IMR-90 (cell line): ENCODE measurements at regions not wholly inside any gene's neighbourhood (a gene's known extent, or its start where the extent isn't known, plus 50 kb on each side); places are given as distances from the start of the nearest gene placed in this dataset.

ENCODE experiments used
- ATAC-seq: fragments of 200-7000 bp; cut with Tn5 transposase; 2 replicates; pipeline ENCODE4 v1.9.1; 2020; ENCODE audit warnings: low read depth, mild to moderate bottlenecking, moderate library complexity
- BruUV-seq: library from RNA; stranded (reverse); fragments of 400-500 nt; replicated peaks from 2 replicates; lab custom pipeline; 2021; lab: Mats Ljungman, UMichigan
- CTCF ChIA-PET: fragments of 300-600 bp; formaldehyde crosslinking; extraction: SDS; loops from one replicate; lab custom pipeline; 2021; ENCODE audit warnings: antibody characterized with exemption; lab: Yijun Ruan, JAX
- POLR2A ChIA-PET: fragments of 300-600 bp; sonication (Branson Sonifier 250); formaldehyde crosslinking; loops from one replicate; lab custom pipeline; 2022; ENCODE audit warnings: antibody characterized with exemption; ENCODE audit not compliant: unreplicated experiment; lab: Charles Lee
- DNase-seq: peaks from one replicate; pipeline ENCODE4 v3.0.0; 2013
- H2AFZ ChIP-seq: replicated peaks from 2 replicates; pipeline ENCODE3; 2013; ENCODE audit warnings: low read length, mild to moderate bottlenecking; ENCODE audit not compliant: poor library complexity
- H2AK5ac ChIP-seq: 2 replicates; pipeline ENCODE4 v1.6.1; 2013; ENCODE audit warnings: low read depth, low read length, inconsistent platforms
- H2AK9ac ChIP-seq: replicated peaks from 2 replicates; pipeline ENCODE3; 2013; ENCODE audit warnings: mild to moderate bottlenecking, low read depth, low read length, moderate library complexity; ENCODE audit not compliant: poor library complexity
- H2BK120ac ChIP-seq: 2 replicates; pipeline ENCODE4 v1.6.1; 2013; ENCODE audit warnings: low read depth, low read length, inconsistent platforms
- H2BK15ac ChIP-seq: 3 replicates; pipeline ENCODE4 v1.6.1; 2013; ENCODE audit warnings: low read depth, low read length, inconsistent platforms
- H2BK20ac ChIP-seq: 2 replicates; pipeline ENCODE4 v1.6.1; 2013; ENCODE audit warnings: low read depth, mild to moderate bottlenecking, inconsistent platforms, low read length, moderate library complexity
- H2BK5ac ChIP-seq: 2 replicates; pipeline ENCODE4 v1.6.1; 2013; ENCODE audit warnings: mild to moderate bottlenecking, low read depth, low read length, inconsistent platforms; ENCODE audit not compliant: poor library complexity, severe bottlenecking
- H3K14ac ChIP-seq: replicated peaks from 2 replicates; pipeline ENCODE4 v1.6.1; 2013; ENCODE audit warnings: low read depth, low read length, inconsistent platforms
- H3K18ac ChIP-seq: 2 replicates; pipeline ENCODE4 v1.6.1; 2013; ENCODE audit warnings: low read depth, low read length, control low read depth
- H3K23ac ChIP-seq: 2 replicates; pipeline ENCODE4 v1.6.1; 2013; ENCODE audit warnings: low read depth, low read length, inconsistent platforms
- H3K27ac ChIP-seq: 2 replicates; pipeline ENCODE4 v1.5.1; 2013; ENCODE audit warnings: mild to moderate bottlenecking, control low read depth, low read length; ENCODE audit not compliant: insufficient read depth
- H3K27me3 ChIP-seq: 2 replicates; pipeline ENCODE4 v1.6.1; 2013; ENCODE audit warnings: low read length; ENCODE audit not compliant: control insufficient read depth, insufficient read depth
- H3K36me3 ChIP-seq: 2 replicates; pipeline ENCODE4 v1.6.1; 2013; ENCODE audit warnings: low read length, mixed read lengths; ENCODE audit not compliant: control insufficient read depth, insufficient read depth
- H3K4ac ChIP-seq: 2 replicates; pipeline ENCODE4 v1.6.1; 2013; ENCODE audit warnings: low read depth, low read length, inconsistent platforms
- H3K4me1 ChIP-seq: 2 replicates; pipeline ENCODE4 v1.6.1; 2013; ENCODE audit warnings: low read length, mixed read lengths; ENCODE audit not compliant: control insufficient read depth, insufficient read depth
- H3K4me2 ChIP-seq: 2 replicates; pipeline ENCODE4 v1.6.1; 2013; ENCODE audit warnings: low read depth, mild to moderate bottlenecking, control low read depth, low read length, moderate library complexity
- H3K4me3 ChIP-seq: 2 replicates; pipeline ENCODE4 v1.5.1; 2013; ENCODE audit warnings: low read depth, mild to moderate bottlenecking, control low read depth, low read length, moderate library complexity; ENCODE audit not compliant: insufficient read depth
- H3K56ac ChIP-seq: 2 replicates; pipeline ENCODE4 v1.6.1; 2013; ENCODE audit warnings: low read length, inconsistent platforms; ENCODE audit not compliant: insufficient read depth; ENCODE audit errors: extremely low read depth
- H3K79me1 ChIP-seq, 2 experiments: 2 replicates each; pipeline ENCODE4 v1.6.1; 2013; ENCODE audit warnings: low read length in 2 of 2, inconsistent platforms in 1 of 2, low read depth in 1 of 2
- H3K9ac ChIP-seq: 2 replicates; pipeline ENCODE4 v1.6.1; 2013; ENCODE audit warnings: low read depth, low read length, control low read depth
- H3K9me1 ChIP-seq: 2 replicates; pipeline ENCODE4 v1.6.1; 2013; ENCODE audit warnings: low read length, inconsistent platforms; ENCODE audit not compliant: insufficient read depth
- H3K9me3 ChIP-seq: 2 replicates; pipeline ENCODE4 v1.6.1; 2013; ENCODE audit warnings: low read length; ENCODE audit not compliant: control insufficient read depth, insufficient read depth
- H4K20me1 ChIP-seq: 2 replicates; pipeline ENCODE4 v1.6.1; 2013; ENCODE audit warnings: low read length, inconsistent platforms; ENCODE audit not compliant: insufficient read depth
- H4K5ac ChIP-seq: 2 replicates; pipeline ENCODE4 v1.6.1; 2013; ENCODE audit warnings: mild to moderate bottlenecking, low read depth, low read length, control low read depth
- H4K8ac ChIP-seq, 2 experiments: 2 replicates each; pipeline ENCODE4 v1.6.1; 2013; ENCODE audit warnings: low read depth in 2 of 2, low read length in 2 of 2, control low read depth in 1 of 2, inconsistent platforms in 1 of 2
- H4K91ac ChIP-seq: 2 replicates; pipeline ENCODE4 v1.6.1; 2013; ENCODE audit warnings: low read depth, low read length, inconsistent platforms; ENCODE audit not compliant: insufficient read depth
- BHLHE40 ChIP-seq: fragments of 150-350 bp; IDR thresholded peaks from 2 replicates; pipeline ENCODE4 v1.6.1; 2016; ENCODE audit warnings: mild to moderate bottlenecking, low read depth, low read length
- FOS ChIP-seq: fragments of 150-350 bp; IDR thresholded peaks from 2 replicates; pipeline ENCODE4 v1.6.1; 2016; ENCODE audit warnings: low read depth, low read length
- MAZ ChIP-seq: IDR thresholded peaks from 2 replicates; pipeline ENCODE4 v1.6.1; 2012; ENCODE audit warnings: low read depth, mild to moderate bottlenecking, low read length, improper control_type of control experiment, moderate library complexity, borderline replicate concordance
- WGBS, 2 experiments: methylation state at CpG; one replicate each; pipeline versions ENCODE4 v1.1.5 to v1.1.7; 2013; ENCODE audit warnings: missing lambda C conversion rate in 2 of 2; ENCODE audit not compliant: insufficient read length in 1 of 2; ENCODE audit errors: extremely low coverage in 2 of 2; 5-methylcytosine and 5-hydroxymethylcytosine counted together
- dilution Hi-C: fragments of 300-500 bp; cut with HindIII; formaldehyde crosslinking; loops from one replicate; pipeline ENCODE4 v1.14.3; 2018; ENCODE audit warnings: low sequenced_read_pairs; ENCODE audit not compliant: unreplicated experiment
- in situ Hi-C: fragments of 300-500 bp; cut with MboI; formaldehyde crosslinking; loops from 3 replicates; pipeline ENCODE4 v1.14.3; 2019; ENCODE audit warnings: low sequenced_read_pairs, inconsistent platforms, mixed read lengths
- intact Hi-C: fragments of 100-400 bp; cut with micrococcal nuclease; formaldehyde crosslinking; loops from 2 replicates; pipeline ENCODE4 v1.10.0; 2022

DNA sequence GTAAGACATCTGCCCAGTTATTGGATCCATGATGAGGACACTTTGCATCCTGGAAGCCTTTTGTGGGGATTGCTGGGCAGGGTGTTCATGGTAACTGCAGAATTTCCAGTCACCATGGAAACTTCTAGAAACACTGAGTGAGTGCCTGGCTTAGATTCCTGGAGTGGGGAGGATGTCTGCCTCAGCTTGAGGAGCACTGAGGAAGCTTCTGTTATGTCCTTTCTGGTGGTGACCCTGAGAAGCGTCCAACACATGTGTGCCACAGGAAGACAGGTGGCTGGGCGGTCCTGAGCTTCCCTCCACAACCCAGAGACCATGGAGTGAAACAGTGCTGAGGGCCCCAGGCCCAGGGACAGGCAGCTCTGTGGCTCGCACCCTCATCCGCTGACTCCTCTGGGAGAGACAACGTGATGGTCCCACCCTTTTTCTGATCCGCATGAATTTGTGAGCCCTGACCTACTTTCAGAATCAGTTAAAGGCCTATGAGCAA, 191.8 kb upstream of the CXCL12 start:
- no CpG with 5 or more reads among the region's 6 CpGs for WGBS, 2 experiments
- Histone ChIP-seq H3K27ac (no peak overlapping the region), H3K27me3 (no peaks in the 10 kb centered on the region)

More for the DNA sequence above, 191.8 kb upstream of the CXCL12 start:
- Histone ChIP-seq H2AK5ac (peak overlapping the region; percentile 27), H3K4me2 (no peak overlapping the region), H2BK120ac (peak overlapping the region; percentile 86), H4K91ac (peak overlapping the region; percentile 78), H3K9me1 (0 out of 2 replicates have a peak, but pooled peaks cover 2% of the 10 kb centered on the region), H3K4me1 (peaks cover 4% of the 10 kb centered on the region), H2BK5ac (peak overlapping the region; percentile 81), H2BK15ac (peak overlapping the region; percentile 65; the same call in 1 of the 3 replicates), H4K5ac (peak overlapping the region; percentile 38; the same call in 1 of the 2 replicates), H2AK9ac (peak overlapping the region; percentile 10), H3K14ac (peak overlapping the region; percentile 44; the same call in 1 of the 2 replicates), H3K18ac (peak overlapping the region; percentile 45; the same call in 1 of the 2 replicates), H3K79me1 (no peaks in the 10 kb centered on the region), H3K9ac (no peak overlapping the region), H4K20me1 (no peaks in the 10 kb centered on the region), H3K23ac (no peak overlapping the region), H3K4me3 (no peak overlapping the region), H3K9me3 (no peaks in the 10 kb centered on the region), H3K36me3 (no peaks in the 10 kb centered on the region), H2AFZ (peak overlapping the region; percentile 77), H3K4ac (peak overlapping the region; percentile 50), H2BK20ac (peak overlapping the region; percentile 12; the same call in 1 of the 2 replicates), H4K8ac (peak overlapping the region; percentile 7 to 42; a peak in 1 of 4 replicates), H3K56ac (no peak overlapping the region)
- DNase-seq (peak; percentile 79), ATAC-seq (peak; percentile 69)
- TF ChIP-seq FOS, result 0 out of 2 replicates have a peak, but pooled peaks have one; percentile 11
- no peak for TF ChIP-seq BHLHE40
- peak; percentile 30; the same call in 1 of the 2 replicates for TF ChIP-seq MAZ
- ChIA-PET CTCF (no interaction called here), POLR2A (no interaction called here)
- dilution Hi-C loops, result no loop called here
- BruUV-seq, result no TSS peak
- in situ Hi-C loops, result no loop called here
- intact Hi-C loops, result no loop called here
